WTC11 (cell line): ENCODE measurements at regions not wholly inside any gene's neighbourhood (a gene's known extent, or its start where the extent isn't known, plus 50 kb on each side); places are given as distances from the start of the nearest gene placed in this dataset.

Source experiments
- ATAC-seq: fragments of 200-7000 bp; cut with Tn5 transposase; 2 replicates; pipeline ENCODE4 v1.10.0; 2021; ENCODE audit warnings: mild to moderate bottlenecking, moderate library complexity
- CTCF ChIA-PET: fragments of 300-600 bp; sonication (Branson Sonifier 250); formaldehyde crosslinking; loops from one replicate; lab custom pipeline; 2021; ENCODE audit warnings: antibody characterized with exemption; lab: Charles Lee
- POLR2A ChIA-PET: fragments of 350-600 bp; sonication (Branson Sonifier 250); formaldehyde crosslinking; loops from one replicate; lab custom pipeline; 2021; ENCODE audit warnings: antibody characterized with exemption; lab: Charles Lee
- DNase-seq: peaks from one replicate; pipeline ENCODE4 v3.0.0; 2021; ENCODE audit warnings: low spot score
- H3K27ac Mint-ChIP-seq: 2 replicates; pipeline ENCODE4 v1.8.0; 2021; ENCODE audit warnings: mixed read lengths
- H3K27me3 Mint-ChIP-seq: 2 replicates; pipeline ENCODE4 v1.8.0; 2021; ENCODE audit warnings: low read depth, mild to moderate bottlenecking, moderate library complexity, mixed read lengths
- H3K36me3 Mint-ChIP-seq: 2 replicates; pipeline ENCODE4 v1.8.0; 2021; ENCODE audit warnings: mixed read lengths
- H3K4me1 Mint-ChIP-seq: 2 replicates; pipeline ENCODE4 v1.8.0; 2022; ENCODE audit warnings: mixed read lengths
- H3K4me3 Mint-ChIP-seq: 2 replicates; pipeline ENCODE4 v1.8.0; 2021; ENCODE audit warnings: mild to moderate bottlenecking, moderate library complexity, mixed read lengths
- H3K9me3 Mint-ChIP-seq: 2 replicates; pipeline ENCODE4 v1.8.0; 2021; ENCODE audit warnings: mixed read lengths
- ATF1 ChIP-seq: sonication (generic); formaldehyde crosslinking; IDR thresholded peaks from 2 replicates; pipeline ENCODE4 v1.8.1; 2023; ENCODE audit warnings: mild to moderate bottlenecking, moderate library complexity, missing genetic modification reagents
- ATF3 ChIP-seq: sonication (generic); formaldehyde crosslinking; conservative IDR thresholded peaks from 2 replicates; pipeline ENCODE4 v1.8.1; 2022; ENCODE audit warnings: mild to moderate bottlenecking, missing genetic modification reagents
- CREM ChIP-seq: sonication (generic); formaldehyde crosslinking; IDR thresholded peaks from 2 replicates; pipeline ENCODE4 v1.8.1; 2022; ENCODE audit warnings: mild to moderate bottlenecking, missing genetic modification reagents, moderate library complexity
- CTCF ChIP-seq: fragments of 200-600 bp; IDR thresholded peaks from 2 replicates; pipeline ENCODE4 v1.8.0; 2022; ENCODE audit warnings: antibody characterized with exemption
- ETV6 ChIP-seq: sonication (generic); formaldehyde crosslinking; IDR thresholded peaks from 2 replicates; pipeline ENCODE4 v1.8.1; 2022; ENCODE audit warnings: mild to moderate bottlenecking, missing genetic modification reagents
- FOXP1 ChIP-seq: sonication (generic); formaldehyde crosslinking; IDR thresholded peaks from 2 replicates; pipeline ENCODE4 v1.8.0; 2022; ENCODE audit warnings: missing genetic modification reagents, mild to moderate bottlenecking, moderate library complexity, borderline replicate concordance
- GRHL2 ChIP-seq: fragments of 250-450 bp; sonication (Bioruptor Pico); IDR thresholded peaks from 2 replicates; pipeline ENCODE4 v1.8.0; 2022; ENCODE audit warnings: mild to moderate bottlenecking, moderate library complexity; ENCODE audit not compliant: insufficient replicate concordance, severe bottlenecking
- HMGA2 ChIP-seq: fragments of 250-450 bp; sonication (Bioruptor Pico); IDR thresholded peaks from 2 replicates; pipeline ENCODE4 v1.4.0; 2021; ENCODE audit warnings: mild to moderate bottlenecking, moderate library complexity
- HMGXB4 ChIP-seq: sonication (generic); formaldehyde crosslinking; IDR thresholded peaks from 2 replicates; pipeline ENCODE4 v1.8.1; 2023; ENCODE audit warnings: mild to moderate bottlenecking, moderate library complexity, missing genetic modification reagents
- IRF1 ChIP-seq: sonication (generic); formaldehyde crosslinking; IDR thresholded peaks from 2 replicates; pipeline ENCODE4 v1.8.0; 2023; ENCODE audit warnings: missing genetic modification reagents
- IRF2 ChIP-seq: sonication (generic); formaldehyde crosslinking; IDR thresholded peaks from 2 replicates; pipeline ENCODE4 v1.8.0; 2022; ENCODE audit warnings: low read depth, missing genetic modification reagents, borderline replicate concordance
- MAX ChIP-seq: sonication (generic); formaldehyde crosslinking; IDR thresholded peaks from 2 replicates; pipeline ENCODE4 v1.8.0; 2022; ENCODE audit warnings: mild to moderate bottlenecking, missing genetic modification reagents
- MXD4 ChIP-seq: fragments of 250-450 bp; sonication (Bioruptor Pico); IDR thresholded peaks from 2 replicates; pipeline ENCODE4 v1.8.0; 2021; ENCODE audit warnings: mild to moderate bottlenecking, moderate library complexity, borderline replicate concordance
- NFATC4 ChIP-seq: fragments of 250-450 bp; sonication (Bioruptor Pico); IDR thresholded peaks from 2 replicates; pipeline ENCODE4 v1.9.0; 2021; ENCODE audit warnings: mild to moderate bottlenecking
- NFYB ChIP-seq: sonication (generic); formaldehyde crosslinking; conservative IDR thresholded peaks from 2 replicates; pipeline ENCODE4 v1.8.0; 2022; ENCODE audit warnings: low read depth, missing genetic modification reagents
- NR2C2 ChIP-seq: sonication (generic); formaldehyde crosslinking; IDR thresholded peaks from 2 replicates; pipeline ENCODE4 v1.8.0; 2022; ENCODE audit warnings: mild to moderate bottlenecking, missing genetic modification reagents
- NR3C1 ChIP-seq: sonication (generic); formaldehyde crosslinking; conservative IDR thresholded peaks from 2 replicates; pipeline ENCODE4 v1.8.1; 2023; ENCODE audit warnings: low read depth, mild to moderate bottlenecking, missing genetic modification reagents
- PRRX2 ChIP-seq: fragments of 250-450 bp; sonication (Bioruptor Pico); IDR thresholded peaks from 2 replicates; pipeline ENCODE4 v1.8.0; 2021; ENCODE audit warnings: mild to moderate bottlenecking
- RELA ChIP-seq: sonication (generic); formaldehyde crosslinking; IDR thresholded peaks from 2 replicates; pipeline ENCODE4 v1.8.1; 2022; ENCODE audit warnings: missing genetic modification reagents, mild to moderate bottlenecking, borderline replicate concordance
- SOX15 ChIP-seq: fragments of 250-450 bp; sonication (Bioruptor Pico); IDR thresholded peaks from 2 replicates; pipeline ENCODE4 v1.9.0; 2021; ENCODE audit warnings: mild to moderate bottlenecking
- TP53 ChIP-seq: sonication (generic); formaldehyde crosslinking; IDR thresholded peaks from 2 replicates; pipeline ENCODE4 v1.8.1; 2023; ENCODE audit warnings: mild to moderate bottlenecking, missing genetic modification reagents
- ZNF138 ChIP-seq: sonication (generic); formaldehyde crosslinking; conservative IDR thresholded peaks from 2 replicates; pipeline ENCODE4 v1.8.1; 2022; ENCODE audit warnings: mild to moderate bottlenecking, moderate library complexity, missing genetic modification reagents
- ZNF317 ChIP-seq: sonication (generic); formaldehyde crosslinking; IDR thresholded peaks from 2 replicates; pipeline ENCODE4 v1.8.1; 2023; ENCODE audit warnings: low read depth, mild to moderate bottlenecking, moderate library complexity, missing genetic modification reagents, borderline replicate concordance
- ZNF396 ChIP-seq: fragments of 250-450 bp; sonication (Bioruptor Pico); IDR thresholded peaks from 2 replicates; pipeline ENCODE4 v1.8.0; 2021; ENCODE audit warnings: mild to moderate bottlenecking, moderate library complexity, borderline replicate concordance
- ZNF671 ChIP-seq: fragments of 250-450 bp; sonication (Bioruptor Pico); IDR thresholded peaks from 2 replicates; pipeline ENCODE4 v1.8.0; 2021; ENCODE audit warnings: mild to moderate bottlenecking
- TF ChIP-seq, protein P1 (sequence below): sonication (generic); formaldehyde crosslinking; IDR thresholded peaks from 2 replicates; pipeline ENCODE4 v1.8.1; 2022; ENCODE audit warnings: mild to moderate bottlenecking, moderate library complexity, missing genetic modification reagents
- TF ChIP-seq, protein P2 (sequence below): fragments of 250-450 bp; sonication (Bioruptor Pico); IDR thresholded peaks from 2 replicates; pipeline ENCODE4 v1.9.0; 2021; ENCODE audit warnings: mild to moderate bottlenecking

- Mint-ChIP-seq H3K36me3 (peaks cover 3% of the 10 kb centered on the region; the same call in 1 of the 2 replicates), H3K4me1 (peaks cover 8% of the 10 kb centered on the region), H3K4me3 (no peak overlapping the region), H3K27me3 (no peaks in the 10 kb centered on the region), H3K9me3 (peaks cover 9% of the 10 kb centered on the region), H3K27ac (no peak overlapping the region)
- ChIA-PET CTCF (no interaction called here), POLR2A (no interaction called here)
- ATAC-seq (no peak), DNase-seq (no peak)
- TF ChIP-seq RELA (CRISPR knock-in tag) (no peak), CREM (no peak), TP53 (CRISPR knock-in tag) (no peak), MAX (CRISPR knock-in tag) (no peak), ETV6 (no peak), FOXP1 (CRISPR knock-in tag) (no peak), HMGA2 (no peak), IRF1 (CRISPR knock-in tag) (no peak), ZNF317 (no peak), NR3C1 (CRISPR knock-in tag) (no peak), ZNF671 (no peak), HMGXB4 (CRISPR knock-in tag) (no peak), ATF1 (no peak), IRF2 (no peak), ZNF138 (no peak)
- TF ChIP-seq, protein P1, sequence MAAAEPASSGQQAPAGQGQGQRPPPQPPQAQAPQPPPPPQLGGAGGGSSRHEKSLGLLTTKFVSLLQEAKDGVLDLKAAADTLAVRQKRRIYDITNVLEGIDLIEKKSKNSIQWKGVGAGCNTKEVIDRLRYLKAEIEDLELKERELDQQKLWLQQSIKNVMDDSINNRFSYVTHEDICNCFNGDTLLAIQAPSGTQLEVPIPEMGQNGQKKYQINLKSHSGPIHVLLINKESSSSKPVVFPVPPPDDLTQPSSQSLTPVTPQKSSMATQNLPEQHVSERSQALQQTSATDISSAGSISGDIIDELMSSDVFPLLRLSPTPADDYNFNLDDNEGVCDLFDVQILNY (CRISPR knock-in tag), result no peak
Observed at GRCh38 chr2:150133623-150134022, 353.8 kb downstream of the RND3 start.

DNA sequence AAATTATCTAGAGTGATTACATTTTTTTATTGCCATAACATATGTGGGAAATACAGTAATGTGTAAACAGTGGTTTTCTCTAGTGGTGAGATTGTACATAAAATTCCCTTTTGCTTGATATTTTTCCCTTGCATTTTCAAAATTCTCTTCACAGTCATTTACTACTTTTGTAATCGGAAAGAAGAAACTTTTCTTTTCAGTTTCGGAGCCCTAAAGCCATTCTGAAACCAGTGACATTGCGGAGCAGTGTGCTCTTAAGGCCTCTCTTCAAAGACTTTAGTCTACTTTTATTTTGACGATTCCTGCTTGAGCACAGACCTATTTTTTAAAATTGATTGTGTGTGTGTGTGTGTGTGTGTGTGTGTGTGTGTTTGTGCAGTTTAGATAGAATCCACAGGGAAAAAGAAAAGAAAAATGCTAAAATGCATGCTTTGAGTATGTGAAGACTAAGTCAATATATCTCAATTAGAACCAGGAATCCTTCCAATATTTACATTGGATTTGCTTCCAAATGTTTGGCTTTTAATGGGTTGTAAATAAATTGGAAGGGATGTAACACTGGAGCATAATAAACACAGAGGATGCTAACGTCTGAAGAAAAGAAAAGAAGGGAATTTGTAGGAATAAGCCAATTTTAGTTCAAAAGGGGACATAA, 357.4 kb downstream of the RND3 start:
- POLR2A ChIA-PET, result no interaction called here
- TF ChIP-seq CTCF (no peak), ZNF396 (CRISPR knock-in tag) (no peak), NFATC4 (no peak), NR2C2 (no peak), NFYB (CRISPR knock-in tag) (no peak), GRHL2 (CRISPR knock-in tag) (no peak), ATF3 (CRISPR knock-in tag) (no peak), MXD4 (CRISPR knock-in tag) (no peak), PRRX2 (CRISPR knock-in tag) (no peak), SOX15 (no peak)
- TF ChIP-seq, protein P2, sequence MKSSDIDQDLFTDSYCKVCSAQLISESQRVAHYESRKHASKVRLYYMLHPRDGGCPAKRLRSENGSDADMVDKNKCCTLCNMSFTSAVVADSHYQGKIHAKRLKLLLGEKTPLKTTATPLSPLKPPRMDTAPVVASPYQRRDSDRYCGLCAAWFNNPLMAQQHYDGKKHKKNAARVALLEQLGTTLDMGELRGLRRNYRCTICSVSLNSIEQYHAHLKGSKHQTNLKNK (CRISPR knock-in tag), result no peak
- TF ChIP-seq, all 79 proteins: peak for 0
- H3K9me3 Mint-ChIP-seq, result peaks cover 16% of the 10 kb centered on the region
- DNase-seq, result no peak
- H3K4me3 Mint-ChIP-seq, result no peak overlapping the region
- H3K27me3 Mint-ChIP-seq, result no peaks in the 10 kb centered on the region
- peaks cover 8% of the 10 kb centered on the region for H3K36me3 Mint-ChIP-seq
- no peak for ATAC-seq
- H3K27ac Mint-ChIP-seq, result no peak overlapping the region
- peaks cover 22% of the 10 kb centered on the region for H3K4me1 Mint-ChIP-seq
- CTCF ChIA-PET, result no interaction called here
